Activated T-helper 1 cell treated with anti-CD3 and anti-CD28 coated beads, Interleukin-12 subunit alpha, Interleukin-12 subunit beta, Interleukin-2, Interleukin-4 antibody, amounts not matched to agents 30 ng/mL and 10 ng/mL and 1 ng/mL, durations not matched to agents 14 hours and 24 hours and 36 hours (primary cell): ENCODE measurements at regions not wholly inside any gene's neighbourhood (a gene's known extent, or its start where the extent isn't known, plus 50 kb on each side); places are given as distances from the start of the nearest gene placed in this dataset.

Experiments used
- DNase-seq: peaks from one replicate; pipeline ENCODE4 v3.0.0; 2021; ENCODE audit warnings: low spot score
- H3K27ac Mint-ChIP-seq: one replicate; pipeline ENCODE4 v1.8.0; 2021; ENCODE audit warnings: mild to moderate bottlenecking, mixed read lengths
- H3K27me3 Mint-ChIP-seq: one replicate; pipeline ENCODE4 v1.8.0; 2022; ENCODE audit warnings: mild to moderate bottlenecking, moderate library complexity, mixed read lengths; ENCODE audit not compliant: insufficient read depth
- H3K36me3 Mint-ChIP-seq: one replicate; pipeline ENCODE4 v1.8.0; 2021; ENCODE audit warnings: low read depth, mixed read lengths
- H3K4me1 Mint-ChIP-seq: one replicate; pipeline ENCODE4 v1.8.0; 2021; ENCODE audit warnings: low read depth, mixed read lengths
- H3K4me3 Mint-ChIP-seq: one replicate; pipeline ENCODE4 v1.8.0; 2021; ENCODE audit warnings: mild to moderate bottlenecking, moderate library complexity, mixed read lengths
- H3K9me3 Mint-ChIP-seq: one replicate; pipeline ENCODE4 v1.8.0; 2021; ENCODE audit warnings: mixed read lengths
- intact Hi-C: fragments of 100-400 bp; cut with micrococcal nuclease; formaldehyde crosslinking; loops from one replicate; pipeline ENCODE4 v1.15.1; 2024

DNA sequence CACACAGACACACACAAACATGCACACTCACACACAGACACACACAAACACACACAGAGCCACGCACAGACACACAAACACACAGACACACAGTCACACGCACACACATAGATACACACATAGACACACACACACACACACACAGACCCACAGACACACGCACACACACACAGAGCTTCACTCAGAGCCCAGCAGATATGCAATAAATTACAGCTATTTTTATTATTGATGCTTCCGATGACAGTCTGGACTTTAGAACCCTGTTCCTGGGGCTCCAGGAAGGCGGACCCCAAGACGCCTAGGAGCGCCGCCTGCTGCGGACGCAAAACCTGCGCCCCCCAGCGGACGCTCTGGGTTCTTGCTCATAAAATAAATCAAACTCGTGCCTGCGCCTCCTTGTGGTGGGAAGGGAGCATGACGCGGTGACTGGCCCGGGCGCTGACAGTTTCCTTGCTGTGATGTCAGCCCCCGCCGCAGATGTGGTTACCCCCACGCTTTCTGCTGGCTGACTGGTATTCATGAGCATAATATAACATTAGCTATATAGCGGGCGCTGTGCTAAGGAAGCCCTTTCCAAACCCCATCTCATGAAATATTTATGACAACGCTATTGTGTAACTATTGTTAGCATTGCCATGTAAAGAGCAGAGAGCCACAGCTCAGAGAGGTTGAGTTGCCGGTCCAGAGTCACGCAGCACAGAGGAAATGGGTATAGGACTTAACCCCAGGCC, 64.4 kb upstream of the TM9SF2 start:
- Mint-ChIP-seq H3K27me3 (peaks cover 29% of the 10 kb centered on the region), H3K4me3 (peak overlapping the region; percentile 40), H3K9me3 (no peaks in the 10 kb centered on the region), H3K36me3 (no peaks in the 10 kb centered on the region), H3K4me1 (peaks cover 60% of the 10 kb centered on the region), H3K27ac (peak overlapping the region; percentile 65)
- intact Hi-C loops, result loop anchor here (1.0 to 10.0 kb wide), 14 partner anchors 50 to 862 kb away; partner anchors contain the start of genes CLYBL, STK24, TM9SF2 and UBAC2
- peak; percentile 88 for DNase-seq

DNA sequence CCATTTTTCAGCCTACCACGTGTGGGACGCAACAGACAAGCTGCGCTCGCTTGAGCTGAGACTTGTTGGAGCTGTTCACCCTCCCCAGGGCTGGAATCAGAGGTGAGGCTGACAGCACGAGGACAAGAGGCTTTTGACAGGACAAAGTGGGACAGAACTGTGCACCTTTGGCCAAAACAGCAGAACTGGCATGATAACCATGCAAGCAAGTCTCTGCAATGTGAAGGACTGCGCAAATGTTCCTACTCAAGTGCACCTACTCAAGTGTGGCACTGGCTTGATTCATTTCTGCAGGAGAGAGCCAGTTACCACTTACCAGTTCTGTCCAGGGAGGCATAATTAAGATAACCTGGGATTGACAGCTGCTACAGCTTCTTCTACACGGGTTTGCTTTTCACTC, 62.2 kb upstream of the TM9SF2 start:
- H3K27me3 Mint-ChIP-seq, result peaks cover 30% of the 10 kb centered on the region
- H3K4me3 Mint-ChIP-seq, result no peak overlapping the region
- intact Hi-C loops, result loop anchor here (5.0 to 10.0 kb wide), 2 partner anchors 418 to 864 kb away; partner anchors contain the start of gene STK24
- peaks cover 38% of the 10 kb centered on the region for H3K4me1 Mint-ChIP-seq
- no peaks in the 10 kb centered on the region for H3K9me3 Mint-ChIP-seq
- H3K36me3 Mint-ChIP-seq, result no peaks in the 10 kb centered on the region
- H3K27ac Mint-ChIP-seq, result no peak overlapping the region
- DNase-seq, result no peak

DNA sequence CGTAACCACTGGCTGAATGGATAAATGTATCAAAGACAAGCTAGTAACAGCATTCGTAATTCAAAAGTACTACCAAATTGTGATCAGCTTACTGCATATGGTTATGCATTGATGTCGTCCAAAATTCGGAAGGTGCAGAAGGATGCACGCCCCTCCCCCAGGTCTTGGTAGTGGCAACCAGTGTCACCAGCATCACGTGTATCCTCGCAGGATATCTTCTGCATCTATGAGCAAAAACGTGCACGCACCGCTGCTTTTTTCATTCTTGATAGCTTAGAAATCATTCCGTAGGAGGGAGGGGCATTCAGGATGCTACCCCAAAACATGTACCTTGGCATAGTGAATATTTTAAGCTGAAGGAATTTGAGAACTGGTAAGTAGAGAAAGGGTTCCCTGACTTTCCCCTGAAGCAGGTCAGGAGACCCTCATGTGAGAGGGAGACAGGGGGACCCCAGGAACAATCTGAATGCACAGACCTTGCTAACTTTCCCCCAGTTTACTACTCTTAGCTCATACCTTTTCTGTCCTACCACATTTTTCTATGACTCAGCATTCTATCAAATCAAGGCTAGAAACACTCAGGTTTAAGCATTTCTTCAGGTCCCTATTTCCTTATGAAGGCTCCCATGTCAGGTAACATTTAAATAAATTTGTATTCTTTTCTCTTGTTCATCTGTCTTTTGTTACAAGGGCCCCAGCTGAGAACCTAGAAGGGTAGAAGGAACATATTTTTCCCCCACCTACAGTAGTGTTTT, 61.2 kb upstream of the TM9SF2 start:
- no peak overlapping the region for H3K4me3 Mint-ChIP-seq
- peaks cover 30% of the 10 kb centered on the region for H3K27me3 Mint-ChIP-seq
- H3K9me3 Mint-ChIP-seq, result no peaks in the 10 kb centered on the region
- peaks cover 28% of the 10 kb centered on the region for H3K4me1 Mint-ChIP-seq
- no peaks in the 10 kb centered on the region for H3K36me3 Mint-ChIP-seq
- intact Hi-C loops, result loop anchor here (5.0 to 10.0 kb wide), 2 partner anchors 417 to 865 kb away; partner anchors contain the start of gene STK24
- DNase-seq, result no peak
- H3K27ac Mint-ChIP-seq, result no peak overlapping the region

DNA sequence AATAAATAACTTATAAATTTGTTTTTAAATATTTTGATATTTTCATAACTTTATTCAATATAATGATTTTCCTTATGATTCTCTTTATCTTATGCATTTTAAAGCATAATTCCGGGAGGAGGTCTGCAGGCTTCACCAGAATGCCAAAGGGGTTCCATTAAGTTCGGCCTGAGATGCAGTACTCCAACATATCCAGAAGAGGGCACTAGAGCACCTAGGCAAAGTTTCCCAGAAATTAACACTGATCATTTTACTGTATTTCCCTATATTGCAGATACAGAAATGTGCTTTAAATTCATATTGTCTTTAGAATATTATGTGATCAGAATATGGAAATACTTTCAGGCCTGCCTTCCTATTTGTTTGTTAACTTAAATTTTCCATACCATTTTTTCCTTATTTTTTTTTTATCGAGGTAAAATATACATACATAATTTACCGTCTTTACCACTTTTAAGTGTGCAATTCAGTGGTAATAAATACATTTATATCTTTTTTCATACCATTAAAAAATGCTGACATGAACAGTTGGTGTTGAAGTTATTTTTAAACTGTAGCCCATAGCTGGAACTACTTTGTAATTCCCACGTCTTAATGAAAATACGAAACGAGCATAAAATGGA, 58.9 kb upstream of the TM9SF2 start:
- Mint-ChIP-seq H3K9me3 (no peaks in the 10 kb centered on the region), H3K36me3 (no peaks in the 10 kb centered on the region), H3K27ac (no peak overlapping the region), H3K27me3 (peaks cover 34% of the 10 kb centered on the region), H3K4me1 (peaks cover 6% of the 10 kb centered on the region), H3K4me3 (no peak overlapping the region)
- DNase-seq, result peak; percentile 49
- intact Hi-C loops, result loop anchor here (1.0 to 2.0 kb wide), 7 partner anchors 56 to 514 kb away; partner anchors contain the start of gene CLYBL

DNA sequence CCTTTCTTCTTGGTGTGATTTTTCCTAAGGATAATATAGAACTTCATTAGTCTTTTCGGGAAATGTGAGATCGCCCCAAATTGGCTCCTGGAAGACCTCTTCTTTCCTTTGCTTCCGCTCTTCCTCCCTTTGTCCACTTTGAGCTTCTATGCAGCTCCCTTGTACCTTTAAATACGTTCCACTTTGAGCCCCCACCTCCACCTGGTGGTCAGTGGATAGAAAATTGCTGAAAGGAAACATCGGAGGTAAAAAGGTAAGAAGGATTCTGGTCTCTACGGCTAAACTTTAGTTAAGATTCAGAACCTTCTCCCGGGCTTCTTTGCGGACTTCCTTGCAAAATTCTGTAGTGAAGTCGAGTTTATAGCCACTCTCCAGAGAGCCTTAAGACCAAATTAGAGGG, 55.0 kb upstream of the TM9SF2 start:
- H3K27me3 Mint-ChIP-seq, result peaks cover 13% of the 10 kb centered on the region
- no peaks in the 10 kb centered on the region for H3K9me3 Mint-ChIP-seq
- no peak overlapping the region for H3K27ac Mint-ChIP-seq
- H3K4me3 Mint-ChIP-seq, result no peak overlapping the region
- intact Hi-C loops, result no loop called here
- H3K4me1 Mint-ChIP-seq, result peaks cover 12% of the 10 kb centered on the region
- DNase-seq, result no peak
- H3K36me3 Mint-ChIP-seq, result no peaks in the 10 kb centered on the region

DNA sequence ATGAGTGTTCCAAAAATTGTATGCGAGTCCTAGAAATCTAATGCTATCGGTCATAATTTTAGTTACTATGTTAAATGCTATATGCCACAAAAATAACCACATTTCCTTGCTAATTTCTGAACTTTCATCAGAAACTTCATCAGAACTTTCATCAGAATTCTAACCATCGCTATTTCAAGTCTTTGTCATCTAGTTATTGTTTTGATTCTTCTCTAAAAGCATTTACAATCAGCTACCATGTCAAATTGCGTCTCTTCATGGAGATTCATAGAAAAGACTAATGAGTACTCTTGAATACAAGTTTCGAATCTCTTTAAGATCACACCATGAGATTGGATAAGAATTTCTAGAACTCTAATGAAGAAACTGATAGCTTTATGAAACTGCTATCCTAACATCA, 52.7 kb upstream of the TM9SF2 start:
- no peak overlapping the region for H3K4me3 Mint-ChIP-seq
- no peak overlapping the region for H3K27ac Mint-ChIP-seq
- intact Hi-C loops, result no loop called here
- peaks cover 12% of the 10 kb centered on the region for H3K4me1 Mint-ChIP-seq
- no peaks in the 10 kb centered on the region for H3K36me3 Mint-ChIP-seq
- no peak for DNase-seq
- H3K27me3 Mint-ChIP-seq, result peaks cover 15% of the 10 kb centered on the region
- no peaks in the 10 kb centered on the region for H3K9me3 Mint-ChIP-seq

DNA sequence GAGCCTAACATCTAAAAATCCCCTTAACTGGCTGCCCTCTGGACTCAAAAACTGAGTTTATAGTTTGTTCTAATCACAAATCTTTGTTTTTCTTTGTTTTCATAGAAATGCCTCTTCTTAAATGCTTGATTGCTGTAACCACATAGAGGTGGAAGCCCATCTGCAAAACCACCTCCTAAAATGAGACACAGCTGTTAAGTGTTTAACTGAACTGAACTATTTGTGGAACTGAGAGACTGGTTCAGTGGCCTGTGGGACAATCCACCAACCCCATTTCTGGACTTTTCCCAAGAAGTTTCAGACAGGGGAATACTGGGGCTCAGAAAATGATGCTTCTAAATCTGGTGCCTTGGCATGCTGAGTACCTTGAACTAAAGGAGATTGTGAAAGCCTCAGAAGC, 50.9 kb upstream of the TM9SF2 start:
- no peak overlapping the region for H3K4me3 Mint-ChIP-seq
- peaks cover 9% of the 10 kb centered on the region for H3K9me3 Mint-ChIP-seq
- no peak for DNase-seq
- H3K4me1 Mint-ChIP-seq, result peaks cover 12% of the 10 kb centered on the region
- H3K36me3 Mint-ChIP-seq, result peaks cover 4% of the 10 kb centered on the region
- H3K27me3 Mint-ChIP-seq, result peaks cover 15% of the 10 kb centered on the region
- no peak overlapping the region for H3K27ac Mint-ChIP-seq
- intact Hi-C loops, result no loop called here
